SKM-1 treated with dmso at 0.1 percent for 144 hours (cell line): ENCODE measurements at regions not wholly inside any gene's neighbourhood (a gene's known extent, or its start where the extent isn't known, plus 50 kb on each side); places are given as distances from the start of the nearest gene placed in this dataset.
"Not testable (repeated sequence)": the region's sequence is repeated elsewhere in the genome, so short reads cannot be mapped to it uniquely, and the experiment has no call there.

Experiments used
- DNase-seq: peaks from one replicate; lab custom pipeline; 2025; ENCODE audit not compliant: unreplicated experiment; lab: John Stamatoyannopoulos, UW

- no peak for DNase-seq
Observed at GRCh38 chrX:65831268-65831667, 163.8 kb downstream of the MSN start.

GRCh38 chrX:65828599-65828998 is 161.1 kb downstream of the MSN start:
- DNase-seq, result no peak

- not testable (repeated sequence) for DNase-seq
Observed at GRCh38 chrX:65825226-65825625, 157.8 kb downstream of the MSN start.

GRCh38 chrX:65821721-65822496 is 154.5 kb downstream of the MSN start:
- no peak for DNase-seq

GRCh38 chrX:65819983-65820382 is 152.5 kb downstream of the MSN start:
- not testable (repeated sequence) for DNase-seq

- DNase-seq, result no peak
Observed at GRCh38 chrX:65813245-65813644, 145.8 kb downstream of the MSN start.

- no peak for DNase-seq
Observed at GRCh38 chrX:65811558-65812228, 144.2 kb downstream of the MSN start.
